ENCODE measurements at regions not wholly inside any gene's neighbourhood (a gene's known extent, or its start where the extent isn't known, plus 50 kb on each side); places are given as distances from the start of the nearest gene placed in this dataset.
A peak's percentile ranks its signal among the peaks of the same experiment; 100 is the strongest.

GRCh38 chr15:88719654-88720053 lies 80.8 kb downstream of the ISG20 start:
- H3K4me3 ChIP-seq (ENCODE audit: low read depth, low read length): no peak overlapping the region
- TF ChIP-seq ZNF16 (tag by site-specific recombination; IDR thresholded peaks at IDR 0.05; ENCODE audit: low read depth): no peak
- no peak for TF ChIP-seq ZNF391 (tag by site-specific recombination; IDR thresholded peaks at IDR 0.05; ENCODE audit: borderline replicate concordance, low read depth)
- TF ChIP-seq ZXDB (tag by site-specific recombination; IDR thresholded peaks at IDR 0.05): no peak
- no peak for TF ChIP-seq ZNF394 (tag by site-specific recombination; IDR thresholded peaks at IDR 0.05; ENCODE audit: borderline replicate concordance)
- no peak for TF ChIP-seq ZNF791 (tag by site-specific recombination; IDR thresholded peaks at IDR 0.05)
- no peak for TF ChIP-seq ZBTB26 (tag by site-specific recombination; optimal IDR thresholded peaks at IDR 0.05)
- no peak for TF ChIP-seq ZNF174 (tag by site-specific recombination; IDR thresholded peaks at IDR 0.05)
- TF ChIP-seq GLI2 (tag by site-specific recombination; IDR thresholded peaks at IDR 0.05; ENCODE audit: borderline replicate concordance, low read depth): no peak
- no peaks in the 10 kb centered on the region for H3K4me1 ChIP-seq (ENCODE audit: control insufficient read depth, insufficient read depth, low read length)
- no peaks in the 10 kb centered on the region for H3K36me3 ChIP-seq (ENCODE audit: control insufficient read depth in 2 of 2, insufficient read depth in 1 of 2, low read length in 2 of 2)
- H3K27ac ChIP-seq (ENCODE audit: extremely low read depth, low read depth, low read length): no peak overlapping the region
- ChIA-PET CTCF (no interaction called here), POLR2A (no interaction called here)
- H3K9me3 ChIP-seq (ENCODE audit: control insufficient read depth, insufficient read depth, low read depth, low read length): no peaks in the 10 kb centered on the region

- CTCF ChIA-PET: interaction anchor here (0.6 kb wide), 1 partner anchor 332 kb away, joined by 8 read pairs; no protein-coding TSS in a partner anchor
- H3K4me1 ChIP-seq (ENCODE audit: control insufficient read depth, insufficient read depth, low read length): no peaks in the 10 kb centered on the region
- TF ChIP-seq ZNF157 (tag by site-specific recombination; IDR thresholded peaks at IDR 0.05) (peak; percentile 93), ZNF830 (tag by site-specific recombination; IDR thresholded peaks at IDR 0.05; ENCODE audit: low read depth) (no peak)
- POLR2A ChIA-PET: no interaction called here
- no peak overlapping the region for H3K4me3 ChIP-seq (ENCODE audit: low read depth, low read length)
- H3K36me3 ChIP-seq (ENCODE audit: control insufficient read depth in 2 of 2, insufficient read depth in 1 of 2, low read length in 2 of 2): no peaks in the 10 kb centered on the region
- H3K27ac ChIP-seq (ENCODE audit: extremely low read depth, low read depth, low read length): no peak overlapping the region
- no peaks in the 10 kb centered on the region for H3K9me3 ChIP-seq (ENCODE audit: control insufficient read depth, insufficient read depth, low read depth, low read length)
Observed at GRCh38 chr15:88725305-88726210, 77.7 kb upstream of the ACAN start.

GRCh38 chr15:88727439-88727838 lies 75.8 kb upstream of the ACAN start:
- H3K4me1 ChIP-seq (ENCODE audit: control insufficient read depth, insufficient read depth, low read length): no peaks in the 10 kb centered on the region
- no peaks in the 10 kb centered on the region for H3K36me3 ChIP-seq (ENCODE audit: control insufficient read depth in 2 of 2, insufficient read depth in 1 of 2, low read length in 2 of 2)
- TF ChIP-seq ZNF433 (tag by site-specific recombination; IDR thresholded peaks at IDR 0.05; ENCODE audit: low read depth) (no peak), REST (tag by site-specific recombination; IDR thresholded peaks at IDR 0.05) (peak; percentile 80), ZNF558 (tag by site-specific recombination; IDR thresholded peaks at IDR 0.05) (no peak), ZNF488 (tag by site-specific recombination; IDR thresholded peaks at IDR 0.05) (no peak), ZNF626 (tag by site-specific recombination; IDR thresholded peaks at IDR 0.05) (no peak), ZNF529 (tag by site-specific recombination; IDR thresholded peaks at IDR 0.05; ENCODE audit: insufficient replicate concordance) (no peak), ZBTB20 (tag by site-specific recombination; IDR thresholded peaks at IDR 0.05) (no peak)
- no peaks in the 10 kb centered on the region for H3K9me3 ChIP-seq (ENCODE audit: control insufficient read depth, insufficient read depth, low read depth, low read length)
- ChIA-PET CTCF (interaction anchor here (1.8 kb wide), 1 partner anchor 152 kb away, joined by 4 read pairs; no protein-coding TSS in a partner anchor), POLR2A (no interaction called here)
- no peak overlapping the region for H3K4me3 ChIP-seq (ENCODE audit: low read depth, low read length)
- H3K27ac ChIP-seq (ENCODE audit: extremely low read depth, low read depth, low read length): no peak overlapping the region

All from HEK293 (cell line).